Peyer's patch (tissue), 4 donors: ENCODE measurements at regions not wholly inside any gene's neighbourhood (a gene's known extent, or its start where the extent isn't known, plus 50 kb on each side); places are given as distances from the start of the nearest gene placed in this dataset.
"Not testable (repeated sequence)": the region's sequence is repeated elsewhere in the genome, so short reads cannot be mapped to it uniquely, and the experiment has no call there.

Experiments
- CTCF ChIP-seq, 6 experiments: fragments of 450-650 bp in 4 of 6; fragments of 200-600 bp in 2 of 6; sonication (generic) in 1 of 6; IDR thresholded peaks; one replicate each; pipeline ENCODE4 v1.5.1; 2017 to 2019; ENCODE audit warnings: antibody characterized with exemption in 6 of 6, mild to moderate bottlenecking in 3 of 6, moderate library complexity in 1 of 6
- POLR2A ChIP-seq, 2 donors: fragments of 450-650 bp; IDR thresholded peaks; one replicate each; pipeline ENCODE4 v1.5.1; 2017; ENCODE audit warnings: antibody characterized with exemption in 2 of 2, mild to moderate bottlenecking in 2 of 2, moderate library complexity in 2 of 2

- TF ChIP-seq CTCF, POLR2A (IDR thresholded peaks at IDR 0.05): not testable (repeated sequence)
These were observed 321.0 kb downstream of the CGGBP1 start for GRCh38 chr3:87737817-87738216.
